Stimulated activated CD4-positive, alpha-beta T cell treated with anti-CD3 and anti-CD28 coated beads, TNF-alpha, amount 100 ng/mL, for 48 hours (primary cell): ENCODE measurements at regions not wholly inside any gene's neighbourhood (a gene's known extent, or its start where the extent isn't known, plus 50 kb on each side); places are given as distances from the start of the nearest gene placed in this dataset.
"Not testable (repeated sequence)": the region's sequence is repeated elsewhere in the genome, so short reads cannot be mapped to it uniquely, and the experiment has no call there.

Experiments used
- DNase-seq, 3 donors: peaks; one replicate each; pipeline ENCODE4 v3.0.0-alpha.2; 2020; ENCODE audit warnings: low read depth in 3 of 3

DNA sequence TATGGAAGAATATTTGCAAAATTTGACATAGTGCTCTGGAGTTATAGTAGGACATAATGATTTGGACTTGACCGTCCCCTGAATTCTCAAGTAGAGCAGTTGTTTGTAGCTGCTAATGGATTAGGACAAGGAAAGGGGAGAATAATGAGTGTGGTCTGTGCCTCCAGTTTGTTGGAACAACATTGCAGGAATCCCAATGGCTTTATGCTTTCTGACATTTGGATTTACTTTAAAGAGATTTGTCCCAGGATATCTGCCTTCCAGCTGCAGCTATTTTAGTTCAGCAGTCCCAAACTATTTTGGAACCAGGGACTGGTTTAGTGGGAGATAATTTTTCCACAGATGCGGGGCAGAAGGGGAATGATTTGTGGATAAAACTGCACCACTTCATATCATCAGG is 648.2 kb downstream of the SLCO4C1 start:
- no peak for DNase-seq

DNA sequence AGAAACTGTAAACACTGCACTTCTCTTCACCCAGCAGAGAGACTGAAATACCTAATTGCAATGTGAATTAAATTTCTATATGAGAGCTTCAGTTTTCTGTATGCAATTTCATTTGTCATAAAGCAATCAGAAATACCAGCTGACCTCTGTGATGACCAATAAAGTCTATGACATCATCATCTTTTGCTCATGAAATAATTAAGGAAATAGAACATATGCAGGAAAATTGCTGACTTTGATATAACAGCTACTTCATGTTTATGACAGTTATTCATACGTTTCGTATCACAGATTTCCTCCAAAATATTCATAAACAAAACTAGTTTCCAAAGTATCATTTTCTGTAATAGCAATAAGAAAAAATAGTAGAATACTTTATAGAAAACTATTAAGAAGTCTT is 652.3 kb downstream of the SLCO4C1 start:
- DNase-seq = no peak

DNA sequence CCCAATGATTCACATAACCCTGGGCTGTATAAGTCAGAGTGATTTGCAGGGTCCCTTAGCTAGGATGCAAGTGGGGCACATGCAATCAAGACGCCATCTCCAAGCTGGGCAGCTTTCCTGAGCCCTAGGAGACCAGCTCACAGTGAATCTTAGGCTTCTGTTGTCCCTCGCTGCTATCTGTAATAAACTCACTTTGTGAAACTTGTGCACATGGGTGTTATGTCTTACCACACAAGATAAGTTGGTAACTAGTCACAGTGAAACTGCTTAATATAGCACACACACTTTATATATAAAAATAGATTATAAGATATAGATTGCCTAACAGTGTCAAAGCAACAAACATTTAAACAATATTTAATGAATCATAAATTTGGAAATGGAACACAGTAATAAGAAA is 658.5 kb downstream of the SLCO4C1 start:
- no peak for DNase-seq

DNA sequence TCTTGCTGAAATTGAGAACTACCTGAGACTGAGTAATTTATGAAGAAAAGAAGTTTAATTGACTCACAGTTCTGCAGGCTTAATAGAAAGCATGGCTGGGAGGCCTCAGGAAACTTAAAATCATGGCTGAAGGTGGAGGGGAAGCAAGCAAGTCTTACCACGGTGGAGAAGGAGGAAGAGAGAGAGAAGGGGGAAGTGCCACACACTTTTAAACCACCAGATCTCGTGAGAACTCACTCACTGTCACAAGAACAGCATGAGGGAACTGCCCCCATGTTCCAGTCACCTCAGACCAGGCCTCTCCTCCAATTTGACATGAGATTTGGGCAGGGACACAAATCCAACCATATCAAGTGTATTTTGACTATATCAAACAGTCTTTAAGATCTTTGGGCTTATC is 668.3 kb downstream of the SLCO4C1 start:
- DNase-seq = not testable (repeated sequence)

DNA sequence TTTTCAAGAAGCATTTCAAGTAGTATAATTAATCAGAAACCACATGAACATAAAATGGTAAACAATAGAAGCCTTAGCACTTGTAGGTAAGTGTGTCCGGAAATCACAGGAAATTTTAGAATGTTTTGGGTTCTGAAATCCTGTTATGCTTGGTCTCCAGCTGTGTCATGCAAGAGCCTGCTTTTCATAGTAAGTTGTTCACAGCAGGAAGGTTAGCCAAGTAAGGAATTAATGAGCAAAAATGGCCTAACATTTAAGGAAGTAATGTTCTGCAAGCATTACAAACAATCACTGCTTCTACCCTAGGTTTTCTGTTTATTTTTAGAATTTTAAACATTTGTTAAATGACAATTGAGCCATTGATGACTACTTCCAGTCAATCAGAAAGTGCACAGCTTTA is 669.5 kb downstream of the SLCO4C1 start:
- no peak for DNase-seq

DNA sequence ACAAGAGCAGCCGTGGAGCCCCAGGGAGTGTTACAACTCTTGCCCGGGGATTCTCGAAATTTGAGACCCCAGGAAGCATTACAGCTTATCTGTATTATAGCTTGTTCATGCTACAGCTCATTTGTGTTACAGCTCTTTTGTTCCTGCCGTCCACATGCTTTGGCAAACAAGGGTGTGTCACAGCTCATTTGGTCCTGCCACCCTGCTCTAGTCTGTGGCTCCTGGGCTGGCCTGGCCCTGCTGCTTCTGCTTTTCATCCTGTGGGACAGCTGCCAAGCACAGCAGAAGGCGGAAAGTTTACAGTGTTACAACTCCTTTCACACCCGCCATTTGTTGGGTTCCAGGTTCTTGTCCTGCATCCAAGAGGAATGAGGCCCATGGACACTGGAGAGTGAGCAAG is 685.0 kb downstream of the SLCO4C1 start:
- no peak for DNase-seq

DNA sequence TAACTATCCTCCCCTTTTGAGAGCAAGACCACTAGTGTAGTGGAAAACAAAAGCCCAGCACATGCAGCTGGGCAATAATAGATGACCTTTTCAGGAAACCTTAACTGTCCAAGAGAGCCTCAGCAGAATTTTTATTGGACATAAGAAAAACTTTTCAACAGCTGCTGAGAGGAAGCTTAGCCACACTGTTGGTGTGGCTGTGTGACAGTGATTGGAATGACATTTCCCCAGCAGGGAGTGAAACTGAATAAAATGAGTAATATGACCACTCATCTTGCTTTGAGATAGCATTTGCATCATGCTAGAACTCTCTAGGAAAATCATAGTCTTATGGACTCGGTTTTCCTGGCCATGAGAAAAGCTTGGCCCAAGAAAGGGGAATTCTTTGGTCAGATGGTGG is 687.8 kb downstream of the SLCO4C1 start:
- no peak for DNase-seq

DNA sequence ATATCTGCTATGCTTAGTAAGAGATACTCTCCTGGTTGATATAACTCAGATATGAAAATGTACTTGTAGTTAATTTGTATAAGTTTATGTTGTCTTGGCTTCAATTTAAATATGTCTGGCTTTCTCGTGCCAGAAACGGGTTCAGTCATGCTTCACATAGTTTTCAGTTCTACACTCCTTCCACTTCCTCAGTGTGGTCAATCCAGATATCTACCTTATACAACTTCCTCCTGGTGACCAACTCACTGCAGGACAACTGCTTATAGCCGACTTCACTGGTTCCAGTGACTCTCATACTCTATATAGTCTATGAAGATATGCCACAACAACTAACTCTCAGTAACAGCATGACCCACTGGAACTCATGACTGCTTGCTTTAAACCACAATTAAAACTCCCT is 690.4 kb downstream of the SLCO4C1 start:
- DNase-seq = no peak

DNA sequence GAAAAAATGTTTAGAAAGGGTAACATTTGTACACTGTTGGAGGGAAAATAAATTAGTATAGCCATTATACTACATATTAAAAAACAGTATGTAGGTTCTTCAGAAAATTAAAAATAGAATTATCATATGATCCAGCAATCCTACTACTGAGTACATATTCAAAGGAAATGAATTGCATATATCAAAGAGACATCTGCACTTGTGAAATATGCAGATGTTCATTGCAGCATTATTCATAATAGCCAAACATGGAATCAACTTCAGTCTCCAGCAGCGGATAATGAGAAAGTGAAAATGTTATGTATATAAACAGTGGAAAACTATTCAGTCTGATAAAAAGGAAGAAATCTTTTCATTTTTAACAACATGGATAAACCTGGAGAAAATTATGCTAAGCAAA is 695.5 kb downstream of the SLCO4C1 start:
- DNase-seq = no peak

DNA sequence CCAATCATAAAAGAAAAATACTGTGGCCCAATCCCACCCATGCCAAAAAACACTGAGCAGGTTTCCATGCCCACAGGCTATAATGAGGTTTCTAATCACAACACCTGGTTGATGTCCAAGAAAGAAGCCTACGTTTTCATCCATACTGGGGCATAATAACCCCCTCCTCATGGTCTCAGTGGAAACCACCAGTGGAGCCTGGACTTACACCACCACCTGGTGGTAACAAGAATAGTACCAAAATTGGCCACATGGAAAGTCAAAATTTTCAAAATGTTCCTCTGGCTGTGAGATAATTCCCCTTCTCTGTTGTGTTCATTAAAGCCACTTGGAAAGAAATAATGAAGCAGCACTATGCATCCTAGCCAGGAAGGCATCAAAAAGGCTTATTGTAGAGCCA is 687.3 kb upstream of the ST8SIA4 start:
- DNase-seq = no peak

DNA sequence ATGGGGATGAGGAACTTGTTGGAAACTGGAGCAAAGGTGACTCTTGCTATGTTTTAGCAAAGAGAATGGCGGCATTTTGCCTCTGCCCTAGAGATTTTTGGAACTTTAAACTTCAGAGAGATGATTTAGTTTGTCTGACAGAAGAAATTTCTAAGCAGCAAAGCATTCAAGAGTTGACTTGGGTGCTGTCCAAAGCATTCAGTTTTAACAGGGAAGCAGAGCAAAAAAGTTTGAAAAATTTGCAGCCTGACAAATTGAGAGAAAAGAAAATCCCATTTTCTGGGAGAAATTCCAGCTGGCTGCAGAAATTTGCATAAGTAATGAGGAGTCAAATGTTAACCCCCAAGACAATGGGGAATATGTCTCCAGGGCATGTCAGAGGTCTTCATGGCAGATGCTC is 682.3 kb upstream of the ST8SIA4 start:
- DNase-seq = no peak

DNA sequence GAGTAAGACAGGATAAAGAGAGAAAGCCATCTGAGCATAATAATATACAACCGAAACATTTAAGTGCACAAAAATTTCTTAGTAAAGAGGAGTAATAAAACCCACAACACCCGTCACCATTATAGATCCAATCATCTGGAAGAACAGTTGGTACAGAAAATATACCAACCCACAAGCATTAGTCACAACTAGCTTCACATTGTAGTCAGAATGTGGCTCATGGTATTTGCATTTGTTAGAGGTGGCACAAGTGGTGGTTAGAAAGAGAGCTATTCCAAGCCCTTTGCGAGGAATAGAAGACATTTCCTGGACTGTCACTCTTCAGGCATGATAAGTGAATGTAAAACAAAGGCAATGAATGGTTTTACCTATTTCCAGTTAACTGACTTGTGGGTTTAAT is 677.5 kb upstream of the ST8SIA4 start:
- DNase-seq = no peak

DNA sequence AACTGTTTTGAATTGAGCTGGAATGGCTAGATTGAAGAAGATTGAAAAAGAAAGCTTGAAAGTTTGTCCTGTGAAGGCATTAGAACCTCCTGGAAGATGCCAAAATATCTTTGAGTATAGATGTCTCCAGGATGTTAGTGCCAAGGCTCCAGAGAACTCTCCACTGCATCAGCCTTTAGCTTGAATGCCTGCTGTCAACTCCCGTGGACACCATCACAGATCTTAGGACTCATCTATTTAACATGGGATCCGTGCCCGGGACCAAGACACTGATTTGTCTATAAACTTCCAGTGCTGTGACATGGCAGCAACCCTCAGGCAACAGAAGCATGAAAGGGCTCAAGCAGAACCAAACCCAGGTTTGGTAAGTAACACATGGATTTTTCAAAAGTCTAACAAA is 670.9 kb upstream of the ST8SIA4 start:
- DNase-seq = no peak

DNA sequence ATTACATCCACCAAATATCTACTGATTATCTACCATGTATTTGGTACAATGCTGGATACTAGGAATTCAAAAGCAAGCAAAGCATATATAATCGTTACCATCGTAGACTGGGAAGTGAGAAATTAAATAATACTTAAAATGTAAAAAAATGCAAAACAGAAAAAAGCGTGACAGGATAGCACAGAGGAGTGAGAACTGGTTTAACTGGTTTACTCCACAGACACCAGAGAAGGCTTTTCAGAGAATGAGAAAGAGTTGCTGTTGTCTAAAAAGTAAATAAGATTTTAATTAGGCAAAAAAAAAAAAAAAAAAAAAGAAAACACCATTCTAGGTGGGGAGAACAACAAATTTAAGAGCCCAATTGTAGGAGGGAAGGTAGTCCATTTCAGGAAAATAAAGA is 657.9 kb upstream of the ST8SIA4 start:
- no peak for DNase-seq

DNA sequence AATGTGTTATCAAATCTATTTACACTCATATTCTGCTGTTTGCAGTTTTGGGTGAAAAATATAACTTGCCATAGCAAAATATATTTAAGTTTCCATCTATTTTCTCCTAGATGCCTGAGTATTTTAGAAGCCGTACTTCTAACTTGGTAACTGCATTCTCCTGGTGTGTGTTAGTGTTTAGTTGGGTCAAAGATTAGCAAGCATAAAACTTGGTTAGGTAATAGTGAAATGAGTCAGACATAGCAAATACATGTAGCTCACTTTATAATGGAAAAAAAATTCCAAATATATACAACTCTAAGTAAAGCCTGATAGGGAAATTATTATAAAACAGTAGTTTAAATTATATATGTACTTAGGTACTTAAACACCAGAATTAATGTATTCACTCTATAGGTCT is 640.7 kb upstream of the ST8SIA4 start:
- DNase-seq = no peak

DNA sequence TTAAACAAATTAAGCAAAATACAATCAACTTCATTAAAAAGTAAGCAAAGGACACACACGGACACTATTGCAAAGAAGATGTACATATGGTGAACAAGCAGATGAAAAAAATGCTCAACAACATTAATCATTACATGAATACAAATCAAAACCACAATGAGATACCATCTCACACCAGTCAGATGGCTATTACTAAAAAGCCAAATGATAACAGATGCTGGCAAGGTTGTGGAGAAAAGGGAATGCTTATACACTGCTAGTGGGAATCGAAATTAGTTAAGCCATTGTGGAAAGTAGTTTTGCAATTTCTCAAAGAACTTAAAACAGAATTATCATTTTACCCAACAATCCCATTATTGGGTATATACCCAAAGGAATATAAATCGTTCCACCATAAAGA is 636.2 kb upstream of the ST8SIA4 start:
- DNase-seq = no peak

DNA sequence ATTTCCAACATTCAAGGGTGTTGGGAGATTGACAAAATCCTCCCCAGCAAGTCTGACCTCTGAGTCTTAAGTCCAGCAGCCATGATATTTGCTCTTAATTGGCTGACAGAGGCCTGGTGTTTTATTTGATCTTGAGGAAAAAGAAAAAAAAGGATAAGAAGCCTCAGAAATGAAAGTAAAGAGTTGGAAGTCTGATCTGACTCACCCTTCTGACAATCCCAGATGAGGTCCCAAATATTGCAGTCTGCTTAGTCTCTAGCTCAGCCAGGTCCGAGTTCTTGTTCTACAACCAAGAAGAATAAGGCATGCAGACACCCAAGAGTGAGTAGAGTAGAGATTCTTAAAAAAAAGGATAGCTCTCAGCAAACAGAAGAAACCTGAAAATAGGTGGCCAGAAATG is 632.5 kb upstream of the ST8SIA4 start:
- DNase-seq = no peak

DNA sequence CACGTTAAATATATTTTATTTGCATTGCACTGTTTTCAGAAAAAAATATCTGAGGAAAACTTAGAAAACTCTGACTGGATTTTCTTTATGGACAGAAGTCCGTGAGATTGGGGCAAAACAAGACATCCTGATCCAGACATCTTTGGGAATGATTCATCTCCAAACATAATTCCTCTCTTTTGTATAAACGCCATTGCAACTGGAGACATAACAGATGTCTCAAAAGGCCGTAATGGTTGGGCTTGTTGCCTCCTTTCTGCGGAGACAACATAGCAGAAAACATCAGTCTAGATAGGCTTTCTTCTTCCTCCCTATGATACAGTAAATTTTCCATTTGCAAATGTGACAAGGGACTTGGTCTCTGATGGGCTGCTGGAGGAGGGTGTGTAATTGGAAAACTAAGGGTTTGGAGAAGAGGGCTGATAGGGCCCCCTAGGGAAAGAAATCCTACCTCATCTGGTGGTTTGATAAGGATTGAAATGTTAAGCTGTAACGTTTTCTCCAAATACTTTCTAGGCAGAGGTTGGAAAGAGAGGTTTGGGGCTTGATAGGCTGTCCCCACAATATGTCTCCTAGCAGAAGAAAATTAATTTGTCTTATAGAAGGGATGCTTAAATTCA is 631.5 kb upstream of the ST8SIA4 start:
- no peak for DNase-seq

DNA sequence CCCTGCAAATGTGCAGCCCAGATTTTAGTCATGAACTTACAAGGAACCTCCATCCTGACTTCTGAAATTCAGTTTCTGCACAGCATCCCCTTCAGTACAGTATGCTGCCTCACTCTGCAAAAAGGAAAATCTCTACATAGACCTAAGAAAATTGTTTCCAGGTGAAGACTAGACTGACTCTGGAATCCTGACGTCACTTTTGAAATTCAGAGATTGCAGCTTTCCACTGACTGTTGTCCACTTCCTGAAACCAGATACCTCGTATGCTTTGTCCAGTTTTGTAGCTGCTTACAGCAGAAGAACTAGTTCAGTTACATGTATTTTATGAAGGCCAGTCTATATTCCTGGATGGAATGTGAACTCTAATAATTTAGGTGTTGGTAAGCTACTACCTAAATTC is 629.3 kb upstream of the ST8SIA4 start:
- no peak for DNase-seq

DNA sequence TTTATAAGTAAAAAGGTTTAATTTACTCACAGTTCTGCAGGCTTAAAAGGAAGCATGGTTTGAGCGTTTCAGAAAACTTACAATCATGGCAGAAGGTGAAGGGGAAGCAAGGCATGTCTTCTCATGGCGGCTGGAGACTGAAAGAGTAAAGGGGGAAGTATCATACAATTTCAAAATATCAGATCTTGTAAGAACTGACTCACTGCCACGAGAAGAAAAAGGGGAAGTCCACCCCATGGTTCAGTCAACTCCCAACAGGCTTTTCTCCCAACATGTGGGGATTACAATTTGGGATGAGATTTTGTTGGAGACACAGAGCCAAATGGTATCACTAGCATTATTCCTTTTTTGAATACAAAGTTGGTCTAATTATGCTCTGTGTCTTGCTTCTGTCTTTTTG is 627.9 kb upstream of the ST8SIA4 start:
- DNase-seq = no peak

DNA sequence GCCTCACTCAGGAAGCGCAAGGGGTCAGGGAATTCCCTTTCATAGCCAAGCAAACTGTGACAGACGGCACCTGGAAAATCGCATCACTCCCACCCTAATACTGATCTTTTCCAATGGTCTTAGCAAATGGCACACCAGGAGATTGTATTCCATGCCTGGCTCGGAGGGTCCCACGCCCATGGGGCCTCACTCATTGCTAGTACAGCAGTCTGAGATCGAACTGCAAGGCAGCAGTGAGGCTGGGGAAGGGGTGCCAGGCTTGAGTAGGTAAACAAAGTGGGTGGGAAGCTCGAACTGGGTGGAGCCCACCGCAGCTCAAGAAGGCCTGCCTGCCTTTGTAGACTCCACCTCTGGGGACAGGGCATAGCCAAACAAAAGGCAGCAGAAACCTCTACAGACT is 626.0 kb upstream of the ST8SIA4 start:
- DNase-seq = not testable (repeated sequence)

DNA sequence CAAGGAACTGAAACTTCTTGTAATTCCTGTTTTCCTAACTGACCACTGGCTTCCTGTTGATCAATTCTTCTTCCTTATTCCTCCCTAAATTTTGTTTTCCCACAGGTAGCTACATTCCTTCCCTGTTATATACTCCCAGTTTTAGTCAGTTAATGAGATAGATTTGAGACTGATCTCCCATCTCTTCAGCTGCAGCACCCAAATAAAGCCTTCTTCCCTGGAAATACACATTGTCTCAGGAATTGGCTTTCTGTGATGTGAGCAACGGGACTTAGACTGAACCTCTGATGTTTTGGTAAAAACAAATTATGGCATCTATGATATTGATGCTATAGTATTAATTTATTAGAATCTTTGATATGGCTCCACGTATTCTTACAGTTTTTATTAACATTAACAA is 617.3 kb upstream of the ST8SIA4 start:
- no peak for DNase-seq

DNA sequence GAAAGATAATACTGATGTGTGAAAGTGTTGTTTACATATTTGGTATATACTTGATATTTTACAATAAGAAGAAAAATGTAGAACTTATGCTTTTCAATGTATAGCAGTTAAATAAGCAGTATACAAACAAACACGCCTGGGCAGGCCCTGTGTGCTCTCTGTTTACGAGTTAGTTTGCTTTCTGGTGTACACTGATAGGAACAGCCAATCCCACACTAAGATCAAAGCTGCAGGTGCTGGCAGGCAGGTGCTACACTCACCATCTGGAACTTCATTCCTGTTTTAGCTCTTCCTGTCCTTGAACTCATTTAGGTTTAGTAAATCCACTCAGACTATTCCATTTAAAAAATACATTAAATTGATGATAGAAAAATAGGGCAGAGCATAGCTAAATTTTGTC is 614.7 kb upstream of the ST8SIA4 start:
- DNase-seq = no peak

DNA sequence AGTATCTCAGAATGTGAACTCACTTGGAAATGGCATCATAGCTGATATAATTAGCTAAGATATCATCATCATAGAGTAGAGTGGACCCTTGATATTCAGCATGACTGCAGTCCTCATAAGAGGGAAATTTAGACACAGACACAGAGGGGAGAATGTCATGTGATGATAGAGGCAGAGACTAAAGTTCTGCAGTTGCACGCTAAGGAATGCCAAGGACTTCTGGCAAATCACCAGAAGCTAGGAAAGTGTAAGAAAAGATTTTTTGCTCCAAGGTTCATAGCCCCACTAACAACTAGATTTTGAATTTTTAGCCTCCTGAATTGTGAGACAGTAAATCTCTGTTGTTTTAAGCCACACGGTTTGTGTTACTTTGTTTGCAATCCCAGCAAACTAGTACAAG is 612.6 kb upstream of the ST8SIA4 start:
- no peak for DNase-seq
